ENCODE measurements at regions not wholly inside any gene's neighbourhood (a gene's known extent, or its start where the extent isn't known, plus 50 kb on each side); places are given as distances from the start of the nearest gene placed in this dataset.

DNA sequence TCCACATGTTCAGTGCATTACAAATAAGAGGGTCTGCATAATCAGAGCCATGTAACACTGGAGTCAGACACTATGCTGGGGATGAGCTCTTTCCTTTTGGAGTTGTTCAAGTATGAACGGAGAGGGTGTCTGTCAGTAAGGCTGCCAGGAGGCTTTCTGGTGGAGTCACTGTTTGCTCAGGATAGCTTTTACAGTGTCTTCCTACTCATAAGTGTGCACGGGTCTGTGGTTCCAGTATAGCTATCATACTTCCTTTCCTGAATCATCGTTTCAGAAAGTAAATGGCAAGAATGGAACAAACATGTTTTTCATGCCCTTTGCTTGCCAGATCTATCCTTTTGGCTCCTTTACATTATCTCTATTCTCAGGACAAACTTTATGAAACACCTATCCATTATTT lies 152.7 kb upstream of the CDH11 start:
- FAIRE-seq (no peak), DNase-seq (ENCODE audit: low read depth in 1 of 2, low spot score in 2 of 2) (no peak)
- no peak overlapping the region for H2BK15ac ChIP-seq (ENCODE audit: low read length)
- H3K4ac ChIP-seq (replicated peaks; ENCODE audit: insufficient read length, low read depth, low read length), result no peak overlapping the region
- H3K36me3 ChIP-seq (ENCODE audit: control insufficient read depth in 2 of 4, insufficient read depth in 4 of 4, low read length in 3 of 4), result no peaks in the 10 kb centered on the region
- H3K4me1 ChIP-seq (replicated peaks in 1 of 4; ENCODE audit: control insufficient read depth in 3 of 4, insufficient read depth in 4 of 4, low read length in 3 of 4), result peaks cover 0 to 3% (median 0%) of the 10 kb centered on the region in 4 experiments; a peak in 1 of 7 replicates
- no peaks in the 10 kb centered on the region for H3K23me2 ChIP-seq (ENCODE audit: low read depth, low read length)
- no peak overlapping the region for H2AFZ ChIP-seq (ENCODE audit: low read length)
- H2AK5ac ChIP-seq (ENCODE audit: low read depth, low read length), result no peak overlapping the region
- no peaks in the 10 kb centered on the region for H4K20me1 ChIP-seq (replicated peaks in 1 of 2; ENCODE audit: control insufficient read depth in 1 of 2, insufficient read depth in 2 of 2, low read length in 2 of 2)
- H3K9me3 ChIP-seq (ENCODE audit: insufficient read depth in 2 of 2, low read depth in 1 of 2, low read length in 1 of 2), result no peaks in the 10 kb centered on the region
- H4K91ac ChIP-seq (replicated peaks; ENCODE audit: insufficient read length, low read length), result no peak overlapping the region
- no peak overlapping the region for H2BK5ac ChIP-seq (ENCODE audit: low read depth, low read length)
- no peak overlapping the region for H3K56ac ChIP-seq (replicated peaks; ENCODE audit: insufficient read length, low read depth, low read length)
- ChIA-PET POLR2A (ENCODE audit: partially characterized antibody) (no interaction called here), CTCF (ENCODE audit: partially characterized antibody) (no interaction called here)
- no peak overlapping the region for H3K4me3 ChIP-seq (ENCODE audit: extremely low read depth in 1 of 4, insufficient read depth in 2 of 4, low read depth in 3 of 4, low read length in 4 of 4)
- no peak overlapping the region for H3K4me2 ChIP-seq (ENCODE audit: insufficient read depth in 1 of 2, low read depth in 2 of 2, low read length in 2 of 2)
- no peak overlapping the region for H2BK120ac ChIP-seq (replicated peaks; ENCODE audit: low read depth, low read length)
- no peak overlapping the region for H3K18ac ChIP-seq (ENCODE audit: extremely low read depth, low read length)
- no peak overlapping the region for H3K9ac ChIP-seq (replicated peaks in 1 of 4; ENCODE audit: extremely low read depth in 1 of 4, low read depth in 3 of 4, low read length in 3 of 4)
- H3K23ac ChIP-seq (ENCODE audit: insufficient read length), result no peak overlapping the region
- H2BK20ac ChIP-seq (ENCODE audit: low read length), result no peak overlapping the region
- H3K14ac ChIP-seq (ENCODE audit: insufficient read length), result no peak overlapping the region
- H3K27ac ChIP-seq (ENCODE audit: low read depth, low read length), result no peak overlapping the region; the same call in 1 of the 2 replicates
- no peaks in the 10 kb centered on the region for H3K27me3 ChIP-seq (replicated peaks in 1 of 4; ENCODE audit: control insufficient read depth in 3 of 4, extremely low read depth in 1 of 4, insufficient read depth in 3 of 4, low read length in 3 of 4)
- no peaks in the 10 kb centered on the region for H3K79me1 ChIP-seq (ENCODE audit: low read depth, low read length)
- H2BK12ac ChIP-seq (ENCODE audit: low read depth, low read length), result no peak overlapping the region
- no peaks in the 10 kb centered on the region for H3K79me2 ChIP-seq (ENCODE audit: control insufficient read depth in 1 of 2, insufficient read depth in 2 of 2, low read length in 2 of 2)
- no peak overlapping the region for H4K8ac ChIP-seq (ENCODE audit: extremely low read depth, insufficient read depth, low read length)
- no peak overlapping the region for H4K5ac ChIP-seq (ENCODE audit: insufficient read length, low read depth, low read length)
- 89% methylated on average over 3 of the region's 3 CpGs; no CpG with 5 or more reads in 1 of the 2 experiments for WGBS, 2 experiments (ENCODE audit: extremely low coverage in 1 of 2, insufficient coverage in 1 of 2, insufficient read length in 1 of 2, insufficient replicate concordance in 2 of 2, low coverage in 1 of 2, low lambda C conversion rate in 2 of 2, missing lambda C conversion rate in 1 of 2)
- TF ChIP-seq BACH1 (IDR thresholded peaks at IDR 0.05; ENCODE audit: low read length), result no peak
- TF ChIP-seq SP1 (IDR thresholded peaks at IDR 0.05; ENCODE audit: low read depth, low read length), result no peak
- TF ChIP-seq GTF2F1 (IDR thresholded peaks at IDR 0.05; ENCODE audit: borderline replicate concordance, low read depth, low read length), result no peak

All from H1 (cell line).